Common myeloid progenitor, CD34-positive (primary cell): ENCODE measurements at regions not wholly inside any gene's neighbourhood (a gene's known extent, or its start where the extent isn't known, plus 50 kb on each side); places are given as distances from the start of the nearest gene placed in this dataset.
"Not testable (repeated sequence)": the region's sequence is repeated elsewhere in the genome, so short reads cannot be mapped to it uniquely, and the experiment has no call there.

ENCODE experiments used
- CTCF ChIA-PET: fragments of 350-600 bp; sonication (Branson Sonifier 250); formaldehyde crosslinking; loops from one replicate; lab custom pipeline; 2021; ENCODE audit warnings: antibody characterized with exemption; lab: Charles Lee
- POLR2A ChIA-PET: fragments of 350-600 bp; sonication (Branson Sonifier 250); formaldehyde crosslinking; loops from one replicate; lab custom pipeline; 2021; ENCODE audit warnings: antibody characterized with exemption; lab: Charles Lee
- DNase-seq, 3 donors: peaks; one replicate each; pipeline versions ENCODE4 v3.0.0 to v3.0.0-alpha.2; 2013
- H3K27ac ChIP-seq, 2 experiments: 1 replicate in 1 of 2; 2 replicates in 1 of 2; pipeline ENCODE4 v1.7.0; 2013; ENCODE audit warnings: inconsistent platforms in 2 of 2, low read length in 2 of 2, mild to moderate bottlenecking in 2 of 2, low read depth in 1 of 2, moderate library complexity in 1 of 2; ENCODE audit not compliant: severe bottlenecking in 2 of 2, insufficient read depth in 1 of 2, poor library complexity in 1 of 2
- H3K27me3 ChIP-seq, 5 experiments: replicated peaks in 2 of 5; 1 replicate in 3 of 5; 2 replicates in 2 of 5; pipeline versions ENCODE4 v1.6.1 to v1.7.0; 2013; ENCODE audit warnings: low read length in 4 of 5, mild to moderate bottlenecking in 2 of 5, moderate library complexity in 2 of 5, inconsistent platforms in 1 of 5; ENCODE audit not compliant: insufficient read depth in 5 of 5, control insufficient read depth in 4 of 5
- H3K36me3 ChIP-seq, 4 experiments: 1 replicate in 2 of 4; 2 replicates in 2 of 4; pipeline versions ENCODE4 v1.6.1 to v1.7.0; 2013; ENCODE audit warnings: low read length in 3 of 4, control low read depth in 1 of 4, mild to moderate bottlenecking in 1 of 4; ENCODE audit not compliant: control insufficient read depth in 4 of 4, insufficient read depth in 4 of 4
- H3K4me1 ChIP-seq, 4 experiments: 1 replicate in 3 of 4; 2 replicates in 1 of 4; pipeline versions ENCODE4 v1.6.1 to v1.7.1; 2013; ENCODE audit warnings: low read length in 3 of 4, mild to moderate bottlenecking in 3 of 4, control low read depth in 1 of 4, inconsistent platforms in 1 of 4, moderate library complexity in 1 of 4; ENCODE audit not compliant: control insufficient read depth in 4 of 4, insufficient read depth in 4 of 4; ENCODE audit errors: control extremely low read depth in 1 of 4
- H3K4me3 ChIP-seq, 7 experiments: 1 replicate in 4 of 7; 2 replicates in 3 of 7; pipeline versions ENCODE4 v1.5.1 to v1.7.0; 2013; ENCODE audit warnings: mild to moderate bottlenecking in 7 of 7, low read length in 6 of 7, moderate library complexity in 6 of 7, inconsistent platforms in 2 of 7, low read depth in 2 of 7, control low read depth in 1 of 7; ENCODE audit not compliant: insufficient read depth in 4 of 7, control insufficient read depth in 1 of 7; ENCODE audit errors: extremely low read depth in 1 of 7
- H3K9me3 ChIP-seq, 5 experiments: 1 replicate in 4 of 5; 2 replicates in 1 of 5; pipeline versions ENCODE4 v1.6.1 to v1.7.1; 2013; ENCODE audit warnings: low read length in 4 of 5, mild to moderate bottlenecking in 2 of 5, inconsistent platforms in 1 of 5, low read depth in 1 of 5, moderate library complexity in 1 of 5; ENCODE audit not compliant: control insufficient read depth in 4 of 5, insufficient read depth in 2 of 5; ENCODE audit errors: control extremely low read depth in 1 of 5
- whole genome bisulfite sequencing: methylation state at CpG from one replicate; pipeline ENCODE4 v1.1.5; 2013; ENCODE audit not compliant: insufficient coverage; 5-methylcytosine and 5-hydroxymethylcytosine counted together

DNA sequence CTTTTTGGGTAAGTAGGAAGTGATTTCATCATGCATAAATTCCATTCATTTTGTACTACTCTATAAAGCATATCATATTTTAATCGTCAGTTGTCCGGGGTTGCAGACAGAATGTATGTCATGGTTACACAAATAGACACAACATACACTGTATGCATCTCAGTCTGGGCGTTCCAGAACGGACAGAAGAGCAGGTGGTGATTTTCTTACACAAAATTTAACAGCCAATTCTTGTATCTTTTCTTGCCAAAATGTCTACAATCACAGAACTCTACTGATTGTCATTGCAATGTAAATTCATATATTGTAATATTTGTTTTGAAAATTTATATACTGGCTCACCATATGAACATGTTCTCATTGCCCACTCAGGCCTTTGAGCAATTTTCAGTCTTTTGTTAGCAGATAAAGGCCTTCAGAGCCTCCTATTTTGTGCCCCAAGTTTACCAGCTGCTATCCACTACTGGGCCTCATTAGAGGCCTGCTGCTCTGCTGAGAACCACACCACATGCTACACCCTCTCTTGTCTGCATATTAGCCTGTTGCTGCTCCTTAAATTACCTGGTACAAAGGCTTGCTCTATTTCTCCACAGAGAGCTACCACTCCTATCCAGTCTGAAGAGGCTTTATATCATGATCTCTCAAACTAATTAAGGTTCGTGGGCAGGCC lies 61.5 kb downstream of the PRDM13 start:
- ChIA-PET POLR2A (no interaction called here), CTCF (interaction anchor here (0.6 kb wide), 1 partner anchor 51 kb away, joined by 3 read pairs; no protein-coding TSS in a partner anchor)
- no peaks in the 10 kb centered on the region for H3K4me1 ChIP-seq
- no peaks in the 10 kb centered on the region for H3K36me3 ChIP-seq
- peaks cover 0 to 6% (median 0%) of the 10 kb centered on the region in 5 experiments for H3K27me3 ChIP-seq
- DNase-seq, result no peak
- WGBS, result 100% methylated on average over 4 of the region's 5 CpGs
- no peak overlapping the region for H3K27ac ChIP-seq
- H3K9me3 ChIP-seq, result no peaks in the 10 kb centered on the region
- H3K4me3 ChIP-seq, result no peak overlapping the region

DNA sequence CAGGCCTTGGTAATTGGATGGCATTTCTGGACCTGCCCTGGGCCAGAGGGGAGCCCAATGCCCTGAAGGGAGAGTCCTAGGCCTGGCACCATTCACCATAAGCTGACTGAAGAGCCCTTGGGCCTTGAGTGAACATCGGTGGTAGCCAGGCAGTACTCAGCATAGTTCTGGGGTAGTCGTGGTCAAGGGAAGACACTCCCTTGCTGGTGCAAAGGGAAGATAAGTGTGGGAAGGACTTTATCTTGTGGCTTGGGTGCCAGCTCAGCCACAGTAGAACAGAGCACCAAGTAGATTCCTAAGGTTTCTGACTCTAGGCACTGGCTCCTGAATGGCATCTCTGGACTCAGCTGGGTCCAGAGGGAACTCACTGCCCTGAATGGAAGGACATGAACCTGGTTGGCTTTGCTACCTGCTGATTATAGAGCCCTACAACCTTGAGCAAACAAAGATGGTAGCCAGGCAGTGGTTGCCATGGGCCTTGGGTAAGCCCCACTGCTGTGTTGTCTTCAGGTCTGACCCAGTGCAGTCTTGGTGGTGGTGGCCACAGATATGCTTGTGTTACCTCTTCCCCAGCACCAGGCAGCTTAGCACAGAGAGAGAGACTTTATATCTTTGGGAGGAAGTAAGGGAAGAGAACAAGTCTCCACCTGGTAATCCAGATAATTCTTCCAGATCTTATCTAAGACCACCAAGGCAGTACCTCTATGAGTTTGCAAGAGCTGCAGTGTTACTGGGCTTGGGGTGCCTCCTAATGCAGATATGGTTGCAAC lies 83.5 kb downstream of the PRDM13 start:
- ChIA-PET CTCF (interaction anchor here (1.0 kb wide), 1 partner anchor 10 kb away, joined by 4 read pairs; no protein-coding TSS in a partner anchor), POLR2A (no interaction called here)
- peak in 2 of 3 donors; percentile 6 to 27 for DNase-seq
- Histone ChIP-seq H3K9me3 (no peaks in the 10 kb centered on the region), H3K27ac (no peak overlapping the region), H3K27me3 (no peaks in the 10 kb centered on the region), H3K4me3 (no peak overlapping the region), H3K36me3 (no peaks in the 10 kb centered on the region), H3K4me1 (no peaks in the 10 kb centered on the region)
- WGBS, result no CpG with 5 or more reads among the region's 2 CpGs

DNA sequence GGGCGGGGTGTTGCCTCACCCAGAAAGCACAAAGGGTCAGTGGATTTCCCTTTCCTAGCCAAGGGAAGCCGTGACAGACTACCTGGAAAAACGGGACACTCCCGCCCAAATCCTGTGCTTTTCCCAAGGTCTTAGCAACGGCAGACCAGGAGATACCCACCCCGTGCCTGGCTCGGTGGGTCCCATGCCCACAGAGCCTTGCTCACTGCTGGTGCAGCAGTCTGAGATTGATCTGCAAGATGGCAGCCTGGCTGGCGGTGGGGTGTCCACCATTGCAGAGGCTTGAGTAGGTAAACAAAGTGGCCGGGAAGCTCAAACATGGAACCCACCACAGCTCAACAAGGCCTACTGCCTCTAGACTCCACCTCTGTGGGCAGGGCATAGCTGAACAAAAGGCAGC lies 95.7 kb downstream of the PRDM13 start:
- H3K9me3 ChIP-seq, DNase-seq, H3K4me1 ChIP-seq, H3K27me3 ChIP-seq, H3K4me3 ChIP-seq, H3K27ac ChIP-seq, H3K36me3 ChIP-seq, POLR2A ChIA-PET: not testable (repeated sequence)
- WGBS, result 92% methylated on average over 7 of the region's 9 CpGs
- CTCF ChIA-PET, result interaction anchor here (1.2 kb wide), 1 partner anchor 19 kb away, joined by 4 read pairs; no protein-coding TSS in a partner anchor

DNA sequence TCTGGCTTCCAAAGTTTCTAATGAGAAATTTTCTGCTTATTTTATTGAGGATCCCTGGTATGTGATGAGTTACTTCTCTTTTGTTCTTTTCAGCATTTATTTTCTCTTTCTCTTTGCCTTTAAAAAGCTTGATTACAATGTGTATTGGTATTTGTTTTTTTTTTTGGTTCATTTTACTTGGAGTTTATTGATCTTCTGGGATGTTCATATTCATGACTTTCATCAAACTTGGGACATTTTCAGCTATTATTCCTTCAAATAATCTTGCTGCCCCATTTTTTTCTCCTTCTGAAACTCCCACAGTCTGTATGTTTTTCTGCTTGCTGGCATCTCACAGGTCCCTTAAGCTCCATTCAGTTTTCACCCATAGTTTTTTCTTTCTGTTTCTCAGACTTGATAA lies 102.4 kb downstream of the PRDM13 start:
- H3K27ac ChIP-seq, result no peak overlapping the region
- ChIA-PET POLR2A (no interaction called here), CTCF (interaction anchor here (1.9 kb wide), 1 partner anchor 10 kb away, joined by 6 read pairs; no protein-coding TSS in a partner anchor)
- H3K9me3 ChIP-seq, result no peaks in the 10 kb centered on the region
- no peaks in the 10 kb centered on the region for H3K36me3 ChIP-seq
- H3K4me3 ChIP-seq, result no peak overlapping the region
- H3K4me1 ChIP-seq, result no peaks in the 10 kb centered on the region
- peaks cover 0 to 2% (median 0%) of the 10 kb centered on the region in 5 experiments for H3K27me3 ChIP-seq
- no peak for DNase-seq

DNA sequence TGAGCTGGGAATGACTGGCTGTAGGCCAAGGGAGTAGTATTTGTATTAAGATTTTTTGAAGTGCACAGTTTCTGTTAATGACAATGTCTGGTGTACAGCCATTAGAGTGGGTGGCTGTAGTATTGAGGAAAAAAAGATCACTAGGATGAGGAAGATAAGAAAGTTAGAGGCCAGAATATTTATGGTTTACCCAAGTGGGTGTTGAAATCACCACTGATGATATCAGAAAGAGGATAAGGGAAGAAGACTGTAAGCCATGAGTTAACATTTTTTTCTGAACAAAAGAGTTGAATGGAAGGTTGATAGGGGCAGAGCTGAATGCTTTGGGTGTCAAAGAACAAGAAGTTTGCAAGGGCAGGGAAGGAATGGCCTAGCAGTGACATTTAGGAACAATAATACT lies 104.7 kb downstream of the PRDM13 start:
- H3K27ac ChIP-seq, result no peak overlapping the region
- no peaks in the 10 kb centered on the region for H3K36me3 ChIP-seq
- CTCF ChIA-PET, result no interaction called here
- H3K9me3 ChIP-seq, result no peaks in the 10 kb centered on the region
- H3K4me1 ChIP-seq, result no peaks in the 10 kb centered on the region
- H3K4me3 ChIP-seq, result no peak overlapping the region
- H3K27me3 ChIP-seq, result peaks cover 0 to 2% (median 0%) of the 10 kb centered on the region in 5 experiments
- DNase-seq, result peak in 1 of 3 donors; percentile 0
- POLR2A ChIA-PET, result no interaction called here

DNA sequence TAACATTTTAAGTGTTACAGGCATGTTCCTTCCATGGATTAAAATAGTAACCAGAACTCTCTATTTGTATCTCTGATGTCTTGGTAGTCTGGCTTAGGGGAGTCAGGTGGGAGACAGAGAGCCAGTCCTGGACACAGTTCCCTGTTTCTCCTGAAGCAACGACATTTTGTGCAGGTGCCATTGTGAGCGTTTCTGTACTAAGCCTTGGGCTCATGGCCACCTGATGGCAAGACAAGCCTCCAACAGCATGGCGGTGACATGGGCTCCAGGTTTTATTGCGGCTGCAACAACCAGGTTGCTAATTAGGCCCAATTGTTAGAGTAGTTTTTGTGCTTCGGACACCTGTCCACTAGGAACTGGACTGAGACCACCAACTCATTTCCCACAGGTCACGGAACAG lies 105.3 kb downstream of the PRDM13 start:
- 93% methylated on average over 5 of the region's 6 CpGs for WGBS
- POLR2A ChIA-PET, result no interaction called here
- Histone ChIP-seq H3K4me1 (no peaks in the 10 kb centered on the region), H3K27me3 (peaks cover 0 to 2% (median 0%) of the 10 kb centered on the region in 5 experiments), H3K27ac (no peak overlapping the region), H3K4me3 (no peak overlapping the region), H3K36me3 (no peaks in the 10 kb centered on the region), H3K9me3 (no peaks in the 10 kb centered on the region)
- DNase-seq, result no peak
- CTCF ChIA-PET, result no interaction called here

DNA sequence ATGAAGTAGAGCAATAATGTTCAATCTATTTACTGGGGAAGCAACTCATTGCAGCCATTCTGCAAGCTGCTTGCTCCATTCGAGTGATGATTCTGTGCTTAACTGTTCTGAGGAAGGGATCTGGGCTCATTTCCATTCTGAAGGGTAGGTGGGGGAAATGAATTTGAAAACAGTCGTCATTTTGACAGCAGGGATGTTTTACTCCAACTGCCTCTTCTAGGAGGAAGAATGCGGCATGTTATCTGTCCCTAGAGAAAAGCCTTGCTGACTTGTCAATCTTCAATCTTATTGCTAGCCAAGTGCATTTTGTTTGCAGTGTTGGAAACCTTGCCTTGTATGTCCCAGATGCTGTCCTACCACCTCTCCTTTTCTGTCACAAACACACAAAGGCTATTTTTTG lies 105.9 kb downstream of the PRDM13 start:
- WGBS, result 70% methylated on average over 3 of the region's 3 CpGs
- no peaks in the 10 kb centered on the region for H3K36me3 ChIP-seq
- CTCF ChIA-PET, result no interaction called here
- no peak overlapping the region for H3K27ac ChIP-seq
- DNase-seq, result no peak
- H3K27me3 ChIP-seq, result peaks cover 0 to 2% (median 0%) of the 10 kb centered on the region in 5 experiments
- no peaks in the 10 kb centered on the region for H3K9me3 ChIP-seq
- no peak overlapping the region for H3K4me3 ChIP-seq
- POLR2A ChIA-PET, result no interaction called here
- H3K4me1 ChIP-seq, result no peaks in the 10 kb centered on the region
